ENCODE measurements at regions not wholly inside any gene's neighbourhood (a gene's known extent, or its start where the extent isn't known, plus 50 kb on each side); places are given as distances from the start of the nearest gene placed in this dataset.

- TF ChIP-seq, protein P1, sequence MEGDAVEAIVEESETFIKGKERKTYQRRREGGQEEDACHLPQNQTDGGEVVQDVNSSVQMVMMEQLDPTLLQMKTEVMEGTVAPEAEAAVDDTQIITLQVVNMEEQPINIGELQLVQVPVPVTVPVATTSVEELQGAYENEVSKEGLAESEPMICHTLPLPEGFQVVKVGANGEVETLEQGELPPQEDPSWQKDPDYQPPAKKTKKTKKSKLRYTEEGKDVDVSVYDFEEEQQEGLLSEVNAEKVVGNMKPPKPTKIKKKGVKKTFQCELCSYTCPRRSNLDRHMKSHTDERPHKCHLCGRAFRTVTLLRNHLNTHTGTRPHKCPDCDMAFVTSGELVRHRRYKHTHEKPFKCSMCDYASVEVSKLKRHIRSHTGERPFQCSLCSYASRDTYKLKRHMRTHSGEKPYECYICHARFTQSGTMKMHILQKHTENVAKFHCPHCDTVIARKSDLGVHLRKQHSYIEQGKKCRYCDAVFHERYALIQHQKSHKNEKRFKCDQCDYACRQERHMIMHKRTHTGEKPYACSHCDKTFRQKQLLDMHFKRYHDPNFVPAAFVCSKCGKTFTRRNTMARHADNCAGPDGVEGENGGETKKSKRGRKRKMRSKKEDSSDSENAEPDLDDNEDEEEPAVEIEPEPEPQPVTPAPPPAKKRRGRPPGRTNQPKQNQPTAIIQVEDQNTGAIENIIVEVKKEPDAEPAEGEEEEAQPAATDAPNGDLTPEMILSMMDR (tag by site-specific recombination; IDR thresholded peaks at IDR 0.05), result no peak
- no peak for TF ChIP-seq ZNF707 (tag by site-specific recombination; IDR thresholded peaks at IDR 0.05)
- TF ChIP-seq, protein P2, sequence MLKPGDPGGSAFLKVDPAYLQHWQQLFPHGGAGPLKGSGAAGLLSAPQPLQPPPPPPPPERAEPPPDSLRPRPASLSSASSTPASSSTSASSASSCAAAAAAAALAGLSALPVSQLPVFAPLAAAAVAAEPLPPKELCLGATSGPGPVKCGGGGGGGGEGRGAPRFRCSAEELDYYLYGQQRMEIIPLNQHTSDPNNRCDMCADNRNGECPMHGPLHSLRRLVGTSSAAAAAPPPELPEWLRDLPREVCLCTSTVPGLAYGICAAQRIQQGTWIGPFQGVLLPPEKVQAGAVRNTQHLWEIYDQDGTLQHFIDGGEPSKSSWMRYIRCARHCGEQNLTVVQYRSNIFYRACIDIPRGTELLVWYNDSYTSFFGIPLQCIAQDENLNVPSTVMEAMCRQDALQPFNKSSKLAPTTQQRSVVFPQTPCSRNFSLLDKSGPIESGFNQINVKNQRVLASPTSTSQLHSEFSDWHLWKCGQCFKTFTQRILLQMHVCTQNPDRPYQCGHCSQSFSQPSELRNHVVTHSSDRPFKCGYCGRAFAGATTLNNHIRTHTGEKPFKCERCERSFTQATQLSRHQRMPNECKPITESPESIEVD (tag by site-specific recombination; IDR thresholded peaks at IDR 0.05), result peak; percentile 81
Measured at GRCh38 chr13:50085063-50085462, 69.8 kb downstream of the KCNRG start.

Data from HEK293 (cell line).